ENCODE measurements at regions not wholly inside any gene's neighbourhood (a gene's known extent, or its start where the extent isn't known, plus 50 kb on each side); places are given as distances from the start of the nearest gene placed in this dataset.

DNA sequence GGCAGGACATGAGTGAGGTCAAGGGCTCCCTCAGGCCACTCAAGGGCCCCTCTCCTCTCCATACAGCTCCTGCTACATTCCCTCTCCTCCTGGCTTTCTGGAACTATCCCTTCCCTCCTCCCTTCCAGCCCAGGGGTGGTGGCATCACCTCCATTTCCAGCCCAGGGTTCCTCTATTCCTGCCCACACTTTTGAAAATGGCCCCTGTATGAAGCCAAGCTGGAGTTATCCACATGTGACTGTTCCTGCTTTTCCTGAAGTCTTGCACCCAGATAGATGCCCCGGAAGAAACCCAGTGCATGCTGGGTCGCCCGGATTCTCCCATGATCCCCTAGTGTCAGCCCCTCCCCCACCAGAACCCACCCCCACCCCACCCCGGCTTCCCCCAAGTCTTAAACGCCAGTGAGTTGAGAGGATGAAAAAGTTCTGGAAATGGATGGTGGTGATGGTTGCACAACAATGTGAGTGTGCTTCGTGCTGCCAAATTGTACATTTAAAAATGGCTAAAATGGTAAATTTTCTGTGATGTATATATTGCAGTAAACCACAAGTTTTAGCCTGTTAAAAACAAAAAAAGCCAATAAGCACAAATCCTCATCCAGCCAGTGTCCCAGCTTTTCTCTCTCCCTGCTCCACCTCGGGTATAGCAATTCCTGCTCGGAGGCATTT lies 136.9 kb downstream of the SCARB1 start:
- no peak for DNase-seq

DNA sequence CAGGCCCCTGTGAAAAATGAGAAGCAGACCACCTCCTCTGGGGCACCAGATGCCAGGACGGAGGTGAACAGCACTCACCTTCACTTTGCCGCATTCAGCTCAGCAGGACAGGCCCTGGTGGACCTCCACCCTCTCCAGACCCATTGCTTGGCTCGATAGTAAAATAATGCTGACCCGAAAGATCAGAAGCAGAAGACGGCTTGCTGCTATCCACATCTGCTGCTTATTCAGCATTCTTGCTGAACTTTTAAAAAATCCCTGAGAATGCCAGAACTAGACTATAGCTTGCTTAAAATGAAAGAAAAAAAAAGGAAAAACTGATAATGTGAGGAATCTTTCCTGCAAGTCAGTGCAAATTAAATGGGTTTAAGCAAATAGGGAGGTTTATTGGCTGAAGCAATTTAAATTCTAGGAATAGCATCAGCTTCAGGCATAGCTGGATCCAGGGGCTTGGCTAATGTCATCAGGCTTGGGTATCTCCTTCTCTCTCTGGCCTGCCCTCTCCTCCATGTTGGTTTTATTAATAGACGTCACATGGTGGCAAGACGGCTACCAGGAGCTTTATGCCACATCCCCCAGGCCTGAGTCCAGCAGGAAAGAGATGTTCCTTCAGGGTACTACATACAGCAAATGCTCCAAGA lies 137.9 kb downstream of the SCARB1 start:
- no peak for DNase-seq

DNA sequence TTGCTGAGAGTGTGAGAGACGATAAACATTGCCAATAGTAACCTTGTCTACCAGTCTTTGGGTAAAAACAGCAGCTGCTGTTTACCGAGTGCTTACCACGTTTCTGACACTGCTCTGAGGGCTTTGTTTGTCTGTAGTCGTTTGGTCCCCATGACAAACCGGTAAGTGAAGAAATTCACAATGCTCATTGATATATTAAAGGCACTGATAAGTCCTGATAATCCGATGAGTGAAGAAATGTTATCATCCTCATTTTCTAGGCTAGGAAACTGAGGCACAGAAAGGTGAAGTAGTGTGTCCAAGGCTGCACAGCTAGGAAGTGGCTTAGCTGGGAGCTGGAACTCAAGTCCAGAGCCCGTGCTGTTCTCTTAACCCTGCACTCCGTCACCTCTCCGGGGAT lies 138.6 kb downstream of the SCARB1 start:
- no peak for DNase-seq

DNA sequence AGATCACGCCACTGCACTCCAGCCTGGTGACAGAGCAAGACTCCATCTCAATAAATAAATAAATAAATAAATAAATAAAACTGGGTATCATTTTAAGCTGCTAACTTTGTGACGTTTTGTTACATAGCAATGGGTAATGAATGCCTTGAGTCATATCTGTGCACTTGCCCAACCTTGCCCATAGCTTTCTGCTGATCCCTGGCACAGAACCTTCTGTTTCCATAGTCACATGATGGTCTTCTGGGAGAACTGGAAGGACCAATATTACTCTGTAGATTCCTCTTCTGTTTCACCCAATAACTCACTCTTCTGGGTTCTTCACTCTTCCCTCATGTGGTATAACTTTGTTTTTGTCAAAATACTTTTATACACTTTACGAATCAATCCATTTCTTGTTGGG lies 140.8 kb downstream of the SCARB1 start:
- no peak for DNase-seq

DNA sequence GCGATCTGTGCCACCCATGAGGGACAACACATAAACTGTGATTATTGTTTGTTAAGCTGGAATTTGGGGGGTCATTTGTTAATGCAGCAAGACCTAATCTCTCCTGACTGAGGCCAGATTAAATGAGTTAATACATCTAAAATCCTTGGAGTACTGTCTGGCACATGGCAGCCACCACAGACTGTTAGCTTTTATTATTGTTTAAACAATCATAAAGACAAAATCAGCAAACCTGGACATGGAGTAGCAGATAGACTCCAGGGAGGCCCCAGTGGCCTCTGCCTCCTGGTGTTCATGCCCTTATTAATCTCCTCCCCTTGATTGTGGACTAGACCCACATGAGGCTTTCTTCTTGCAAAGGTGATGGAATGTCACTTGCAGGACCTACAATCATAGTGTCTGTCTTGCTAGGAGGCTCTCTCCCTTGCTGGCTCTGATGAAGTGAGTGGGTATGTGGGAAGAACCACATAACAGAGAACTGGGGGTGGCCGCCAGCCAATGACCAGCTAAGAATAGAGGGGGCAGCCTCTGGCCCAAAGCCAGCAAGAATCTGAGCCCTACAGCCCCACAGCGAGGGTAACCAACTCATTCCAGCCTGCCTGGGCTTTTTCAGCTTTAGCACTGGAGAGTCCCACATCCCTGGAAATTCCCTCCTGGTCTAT lies 142.0 kb downstream of the SCARB1 start:
- no peak for DNase-seq

DNA sequence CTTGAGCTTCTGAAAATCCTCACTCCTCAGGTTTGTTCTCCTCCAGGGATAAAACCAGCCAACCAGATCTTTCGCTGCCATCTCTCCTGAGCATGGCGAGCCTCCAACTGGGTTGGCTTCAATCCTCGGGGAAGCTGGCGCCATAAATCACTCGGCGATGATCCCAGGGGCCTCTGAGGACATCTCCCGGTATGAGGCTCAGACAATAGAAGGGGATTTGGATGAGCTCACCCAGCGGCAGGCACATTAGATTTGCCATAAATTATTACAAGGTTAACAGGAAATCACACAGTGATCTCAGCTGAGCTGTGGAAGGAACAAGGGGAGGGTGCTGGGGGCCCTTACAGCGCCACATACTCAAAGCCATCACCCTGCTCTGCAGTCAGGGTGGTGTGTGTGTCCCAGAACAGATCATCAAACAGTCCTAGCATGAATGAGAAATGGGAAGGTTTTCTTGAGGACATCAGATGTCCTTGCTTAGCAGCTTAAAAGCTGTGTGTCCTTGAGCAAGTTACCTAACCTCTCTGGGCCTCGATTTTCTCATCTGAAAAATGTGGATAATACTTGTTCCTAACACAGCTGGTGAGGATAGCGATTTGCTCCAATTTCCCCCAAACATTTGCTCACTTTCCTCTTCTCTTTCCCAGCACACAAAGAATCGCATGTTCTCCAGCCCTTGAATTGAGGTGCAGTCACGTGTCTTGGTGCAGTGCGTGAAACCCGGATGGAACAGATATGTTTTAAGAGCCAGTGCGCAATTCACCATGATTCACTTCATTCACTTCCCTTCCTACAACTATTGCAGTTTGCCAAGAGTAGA lies 142.8 kb downstream of the SCARB1 start:
- peak in 10 of 56 donors; percentile 34 to 57 (median 49) for DNase-seq

DNA sequence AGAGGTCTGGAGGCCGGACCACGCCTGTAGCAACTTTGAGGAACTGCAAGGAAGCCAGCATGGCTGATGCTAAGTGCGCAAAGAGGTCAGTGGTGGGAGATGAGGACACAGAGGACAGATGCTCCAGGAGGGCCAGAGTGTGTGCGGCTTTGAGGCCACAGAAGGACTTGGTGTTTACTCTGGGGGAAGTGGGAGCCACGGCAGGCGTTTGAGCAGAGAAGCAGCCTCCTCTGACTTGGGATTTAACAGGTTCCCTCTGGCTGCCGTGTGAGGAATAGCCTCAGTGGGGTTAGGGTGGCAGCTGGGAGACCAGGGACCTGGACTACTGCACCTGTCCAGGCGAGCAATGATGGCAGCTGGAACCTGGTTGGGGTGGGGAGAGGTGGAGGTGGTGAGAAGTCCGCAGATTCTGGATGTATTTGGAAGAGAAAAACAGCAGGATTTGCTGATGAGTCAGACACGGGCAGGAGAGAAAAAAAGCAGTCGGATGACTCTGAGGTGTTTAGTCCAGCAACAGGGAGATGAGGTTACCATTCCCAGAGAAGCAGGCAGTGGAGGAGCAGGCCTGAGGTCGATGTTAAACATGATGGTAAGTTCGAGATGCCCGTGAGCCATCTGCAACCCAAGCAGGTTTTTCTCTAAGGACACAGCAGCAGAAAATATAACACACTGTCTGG lies 143.5 kb downstream of the SCARB1 start:
- DNase-seq = no peak

DNA sequence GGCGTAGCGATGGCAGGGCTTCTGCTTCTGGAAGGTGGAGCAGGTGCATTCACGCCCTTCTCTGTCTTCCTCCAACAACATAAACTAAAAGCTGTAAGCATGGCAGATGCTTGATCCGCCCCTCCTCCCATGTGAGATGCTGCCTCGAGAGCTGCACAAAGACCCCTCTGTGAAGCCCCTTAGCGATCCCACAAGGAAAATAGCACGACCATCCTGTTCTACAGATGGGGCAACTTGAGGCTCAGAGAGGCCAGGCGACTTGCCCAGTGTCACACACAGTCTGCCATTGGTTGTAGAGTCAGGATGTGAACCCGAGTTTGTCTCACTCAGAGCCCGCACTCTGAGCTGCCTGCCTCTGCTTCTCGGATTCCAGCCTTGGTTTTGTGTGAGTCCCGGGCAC lies 144.4 kb downstream of the SCARB1 start:
- peak in 1 of 56 donors; percentile 36 for DNase-seq

DNA sequence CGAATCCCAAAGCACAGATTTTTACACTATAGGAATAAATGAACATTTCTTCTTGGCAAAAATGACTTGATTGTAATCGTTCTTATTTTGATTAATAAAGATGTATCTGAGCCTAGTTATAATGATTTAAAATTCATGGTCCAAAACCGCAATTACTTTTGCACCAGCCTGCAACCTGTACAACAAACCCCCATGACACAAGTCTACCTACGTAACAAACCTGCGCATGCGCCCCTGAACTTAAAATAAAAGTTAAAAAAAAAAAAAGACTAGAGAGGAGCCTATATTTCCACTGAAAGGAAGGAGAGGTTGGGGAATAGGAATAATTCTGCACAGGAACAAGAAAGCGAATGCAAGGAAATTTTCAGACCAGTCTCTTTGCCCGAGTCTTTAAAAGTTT lies 145.2 kb downstream of the SCARB1 start:
- DNase-seq = no peak

DNA sequence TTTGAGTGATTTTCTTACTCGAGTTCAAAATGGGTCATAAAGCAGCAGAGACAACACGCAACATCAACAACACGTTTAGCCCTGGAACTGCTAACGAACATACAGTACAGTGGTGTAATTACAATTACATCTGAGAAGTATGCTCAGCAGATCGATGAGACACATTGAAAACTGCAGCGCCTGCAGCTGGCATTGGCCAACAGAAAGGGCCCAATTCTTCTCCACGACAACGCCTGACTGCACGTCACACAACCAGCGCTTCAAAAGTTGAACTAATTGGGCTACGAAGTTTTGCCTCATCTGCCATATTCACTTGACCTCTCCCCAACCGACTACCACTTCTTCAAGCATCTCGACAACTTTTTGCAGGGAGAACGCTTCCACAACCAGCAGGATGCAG lies 145.6 kb downstream of the SCARB1 start:
- peak in 6 of 56 donors; percentile 19 to 37 (median 24) for DNase-seq

DNA sequence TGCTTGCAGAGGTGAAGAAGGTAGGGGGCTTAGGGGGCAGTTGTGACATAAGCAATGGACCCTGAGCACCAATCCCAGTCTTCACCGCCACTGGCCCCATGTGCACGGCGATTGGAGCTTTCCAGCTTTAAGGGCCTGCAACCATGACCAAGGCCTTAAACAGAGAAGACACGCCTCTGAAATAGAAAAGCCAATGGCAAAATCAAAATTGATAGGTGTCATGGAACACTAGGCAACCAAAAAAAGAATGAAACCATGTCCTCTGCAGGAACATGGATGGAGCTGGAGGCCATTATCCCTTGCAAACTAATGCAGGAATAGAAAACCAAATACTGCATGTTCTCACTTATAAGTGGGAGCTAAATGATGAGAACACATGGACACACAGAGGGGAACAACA lies 146.3 kb downstream of the SCARB1 start:
- DNase-seq = no peak

DNA sequence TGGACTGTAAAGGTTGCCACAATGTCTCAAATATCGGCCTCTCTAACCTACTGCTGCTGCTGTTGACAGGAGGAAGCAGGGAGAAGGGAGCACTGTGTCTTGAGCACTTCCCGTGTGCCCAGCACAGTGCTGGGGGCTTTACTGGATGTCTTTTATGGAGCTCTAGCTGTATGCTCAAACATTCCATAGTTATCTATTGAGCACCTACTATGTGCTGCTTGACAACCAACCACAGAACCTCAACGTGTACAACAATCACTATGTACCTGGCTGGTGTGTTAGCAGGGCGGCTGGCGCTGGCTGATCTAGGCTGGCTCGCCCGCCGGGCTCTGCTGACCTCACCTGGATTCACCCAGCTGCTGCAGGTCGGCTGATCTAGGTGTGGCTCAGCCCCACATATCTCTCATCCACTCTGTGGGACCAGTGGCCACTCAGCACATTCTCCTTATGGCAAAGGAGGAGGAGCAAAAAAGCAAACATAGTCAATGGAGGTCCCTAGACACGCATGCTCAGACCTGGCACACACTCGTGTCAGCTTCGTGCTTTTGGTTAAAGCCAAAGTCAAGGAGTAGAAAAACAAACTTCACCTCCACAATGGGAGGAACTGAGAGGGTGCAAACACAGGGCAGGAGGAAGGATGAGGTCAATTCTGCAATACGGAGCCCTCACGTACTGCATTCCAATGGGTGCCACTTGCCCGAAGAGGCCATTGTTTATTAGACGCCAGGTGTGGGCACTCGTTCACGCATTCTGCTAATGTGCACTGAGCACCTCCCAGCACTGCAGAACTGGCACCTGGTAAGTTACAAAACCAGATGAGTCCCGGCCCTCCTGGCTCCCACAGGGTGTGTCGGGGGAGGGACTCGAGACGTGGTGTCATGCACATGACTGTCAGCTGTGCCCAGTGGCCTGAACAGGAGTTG lies 147.2 kb downstream of the SCARB1 start:
- no peak for DNase-seq

DNA sequence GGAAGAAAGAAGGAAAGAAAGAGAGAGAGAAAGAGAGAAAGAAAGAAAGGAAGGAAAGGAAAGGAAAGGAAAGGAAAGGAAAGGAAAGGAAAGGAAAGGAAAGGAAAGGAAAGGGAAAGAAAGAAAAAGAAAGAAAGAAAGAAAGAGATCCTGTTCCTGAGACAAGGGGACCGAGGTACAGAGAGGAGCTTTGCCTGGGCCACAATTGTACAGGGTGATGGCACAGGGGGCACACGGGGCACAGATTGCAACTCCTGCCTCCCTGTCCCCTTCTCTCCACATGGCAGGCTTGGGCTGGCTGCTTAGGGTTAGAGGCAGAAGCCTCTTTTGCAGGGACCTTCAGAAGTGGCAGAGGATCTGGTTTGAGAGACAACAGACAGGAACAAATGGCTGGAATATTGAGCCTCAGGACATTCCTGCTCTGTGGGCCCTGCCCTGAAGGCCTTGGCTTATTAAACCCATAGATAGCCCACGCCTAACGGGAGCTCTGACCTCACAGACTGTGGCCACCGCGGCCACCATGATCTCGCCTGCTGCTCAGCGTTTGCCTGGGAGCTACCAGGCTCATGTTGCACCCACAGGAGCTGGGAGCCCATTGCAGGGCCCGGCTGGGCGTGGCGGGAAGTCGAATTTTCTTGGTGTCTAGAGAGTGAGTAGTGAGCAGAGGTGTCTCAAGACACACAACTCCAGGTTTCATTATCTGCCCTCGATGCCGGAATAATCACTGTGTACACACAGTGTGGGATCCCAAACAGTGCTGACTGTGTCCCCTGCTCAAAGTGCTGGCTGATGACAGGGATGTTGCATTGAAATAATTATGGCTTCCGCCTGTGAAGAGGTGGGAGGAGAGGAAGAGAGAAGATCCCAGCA lies 147.9 kb upstream of the NCOR2 start:
- peak in 1 of 56 donors; percentile 13 for DNase-seq

DNA sequence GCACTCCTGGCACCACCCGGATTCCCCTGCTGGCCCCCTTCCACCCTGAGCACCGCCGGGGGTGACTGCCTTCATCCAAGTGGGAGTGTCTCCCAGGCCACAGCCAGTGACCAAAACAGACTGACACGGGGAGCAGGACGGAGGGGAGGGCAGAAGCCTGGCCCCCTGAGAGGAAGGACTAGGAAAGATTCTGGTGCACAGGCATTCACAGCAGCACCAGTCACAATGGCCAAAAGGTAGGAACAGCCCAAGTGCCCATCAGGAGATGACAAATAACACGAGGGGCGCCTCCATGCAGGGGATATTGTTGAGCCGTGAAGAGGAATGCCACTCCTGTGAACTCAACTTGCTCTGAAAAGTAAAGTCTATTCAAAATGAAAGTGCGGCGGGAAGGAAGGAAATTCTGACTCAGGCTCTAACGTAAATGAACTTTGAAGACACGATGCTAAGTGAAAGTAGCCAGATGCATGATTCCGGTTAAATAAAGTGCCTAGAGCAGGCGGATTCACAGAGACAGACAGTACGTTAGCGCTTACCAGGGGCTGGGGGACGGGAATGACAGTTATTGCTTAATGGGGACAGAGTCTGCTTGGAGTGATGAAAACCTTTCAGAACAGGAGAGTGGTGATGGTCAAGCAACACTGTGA lies 146.1 kb upstream of the NCOR2 start:
- DNase-seq = peak in 4 of 56 donors; percentile 12 to 34 (median 22)

DNA sequence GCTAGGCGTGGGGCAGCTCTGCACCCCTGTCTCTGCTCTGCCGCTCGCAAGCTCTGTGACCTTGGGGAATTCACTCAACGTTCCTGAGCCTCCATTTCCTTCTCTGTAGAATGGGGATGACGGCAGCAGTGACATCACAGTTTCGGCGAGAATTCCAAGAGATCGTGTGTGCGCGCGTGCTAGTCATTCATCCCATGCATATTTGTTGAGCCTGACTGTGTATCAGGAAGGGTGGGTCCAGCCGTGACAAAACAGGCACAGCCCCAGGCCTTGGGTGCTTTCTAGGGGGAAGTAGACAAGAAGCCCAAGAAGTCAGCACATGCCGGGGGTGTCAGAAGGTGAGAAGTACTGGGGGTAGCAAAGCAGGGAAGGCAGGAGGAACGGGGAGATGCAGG lies 145.6 kb upstream of the NCOR2 start:
- DNase-seq = peak in 3 of 56 donors; percentile 23 to 37 (median 26)

DNA sequence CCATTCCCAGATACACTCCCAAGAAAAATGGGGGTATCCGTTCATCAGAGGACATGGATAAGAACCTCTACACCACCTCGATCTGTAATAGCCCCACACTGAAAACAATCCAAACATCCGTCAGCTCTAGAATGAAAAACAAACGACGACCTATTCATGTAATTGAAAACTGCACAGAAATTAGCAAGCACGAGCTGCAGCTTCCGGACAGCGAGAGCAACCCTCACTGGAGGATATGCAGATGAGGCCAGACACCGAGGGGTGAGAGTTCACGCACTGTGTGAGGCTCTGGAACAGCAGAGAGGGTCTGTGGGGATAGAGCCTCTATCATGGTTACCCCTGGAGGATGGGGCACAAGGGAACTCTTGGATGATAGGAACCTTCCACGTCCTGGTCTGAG lies 143.9 kb upstream of the NCOR2 start:
- DNase-seq = no peak

DNA sequence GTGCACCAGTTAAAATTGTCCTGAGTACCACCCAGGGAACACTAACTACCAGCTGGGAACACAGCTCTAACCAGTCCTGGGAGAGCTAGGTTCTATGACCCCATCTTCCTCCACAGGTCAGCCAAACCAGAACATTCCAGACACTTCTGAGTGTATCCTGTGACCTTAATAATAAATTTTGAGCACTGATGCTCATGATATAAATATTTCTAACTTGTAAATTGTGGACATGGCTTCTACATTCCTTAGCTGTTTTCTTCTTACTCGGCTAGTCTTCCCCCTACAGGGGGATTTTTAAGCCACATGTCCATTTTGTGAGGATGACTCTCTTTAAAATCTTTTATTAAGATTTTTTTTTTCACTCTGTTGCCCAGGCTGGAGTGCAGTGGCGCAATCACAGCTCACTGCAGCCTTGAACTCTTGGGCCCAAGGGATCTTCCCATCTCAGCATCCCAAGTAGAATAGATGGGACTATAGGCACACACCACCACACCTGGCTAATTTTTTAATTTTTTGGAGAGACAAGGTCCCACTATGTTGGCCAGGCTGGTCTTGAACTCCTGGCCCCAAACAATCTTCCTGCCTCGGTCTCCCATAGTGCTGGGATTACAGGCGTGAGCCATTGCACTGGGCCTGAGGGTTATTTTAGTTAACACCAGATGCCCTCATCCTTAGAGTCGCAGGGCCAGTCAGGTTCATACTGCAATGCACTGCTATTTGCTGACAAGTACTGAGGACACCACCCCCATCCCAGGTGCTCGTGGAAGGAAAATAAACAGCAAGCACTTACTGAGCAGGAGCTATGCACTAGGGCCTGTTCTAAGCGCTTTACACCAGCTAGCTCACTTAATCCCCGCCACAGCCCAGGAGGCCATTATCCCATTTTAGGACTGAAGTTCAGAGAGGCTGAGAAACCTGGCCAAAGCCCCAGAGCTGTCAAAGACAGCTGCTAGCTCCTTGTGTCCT lies 142.6 kb upstream of the NCOR2 start:
- no peak for DNase-seq

Measured in nucleus accumbens (tissue), 56 donors.